AG04449 (cell line): ENCODE measurements at regions not wholly inside any gene's neighbourhood (a gene's known extent, or its start where the extent isn't known, plus 50 kb on each side); places are given as distances from the start of the nearest gene placed in this dataset.
A peak's percentile ranks its signal among the peaks of the same experiment; 100 is the strongest.

ENCODE experiments used
- CTCF ChIA-PET: fragments of 350-600 bp; formaldehyde crosslinking; extraction: SDS; loops from one replicate; lab custom pipeline; 2021; ENCODE audit warnings: antibody characterized with exemption; lab: Yijun Ruan, JAX
- POLR2A ChIA-PET: fragments of 400-600, 350-600 bp; formaldehyde crosslinking; extraction: SDS; loops from one replicate; lab custom pipeline; 2020; ENCODE audit warnings: antibody characterized with exemption, inconsistent platforms; lab: Yijun Ruan, JAX
- DNase-seq: peaks from one replicate; pipeline ENCODE4 v3.0.0-alpha.2; 2010; ENCODE audit warnings: low read depth, low spot score
- H3K4me3 ChIP-seq: 2 replicates; pipeline ENCODE4 v1.5.1; 2011; ENCODE audit warnings: low read depth, mild to moderate bottlenecking, control low read depth, low read length
- CTCF ChIP-seq: IDR thresholded peaks from one replicate; pipeline ENCODE4 v1.5.1; 2011; ENCODE audit warnings: mild to moderate bottlenecking, moderate library complexity, low read length, control low read depth, inconsistent platforms; ENCODE audit not compliant: insufficient read depth; ENCODE audit errors: missing control alignments

- POLR2A ChIA-PET: no interaction called here
- CTCF ChIA-PET: no interaction called here
- no peak overlapping the region for H3K4me3 ChIP-seq
- TF ChIP-seq CTCF: no peak
- DNase-seq: no peak
Measured at GRCh38 chr6:166019214-166019613, 148.4 kb downstream of the TBXT start.

GRCh38 chr6:166017032-166017635, 150.5 kb downstream of the TBXT start:
- no peak for DNase-seq
- no peak overlapping the region for H3K4me3 ChIP-seq
- TF ChIP-seq CTCF: no peak
- ChIA-PET CTCF (no interaction called here), POLR2A (no interaction called here)

GRCh38 chr6:166014966-166015365, 152.7 kb downstream of the TBXT start:
- CTCF ChIA-PET: no interaction called here
- POLR2A ChIA-PET: no interaction called here
- no peak for DNase-seq
- H3K4me3 ChIP-seq: no peak overlapping the region
- TF ChIP-seq CTCF: no peak

GRCh38 chr6:166010136-166010960, 157.3 kb downstream of the TBXT start:
- no peak for DNase-seq
- no peak overlapping the region for H3K4me3 ChIP-seq
- TF ChIP-seq CTCF: no peak
- ChIA-PET POLR2A (interaction anchor here (2.2 kb wide), 1 partner anchor 15 kb away, joined by 7 read pairs; no protein-coding TSS in a partner anchor), CTCF (interaction anchor here (3.4 kb wide), 1 partner anchor 120 kb away, joined by 9 read pairs; no protein-coding TSS in a partner anchor)

GRCh38 chr6:166009385-166010031, 158.1 kb downstream of the TBXT start:
- TF ChIP-seq CTCF: no peak
- ChIA-PET CTCF (interaction anchor here (3.4 kb wide), 2 partner anchors 24 to 119 kb away, joined by 7 to 9 read pairs; no protein-coding TSS in a partner anchor), POLR2A (interaction anchor here (2.2 kb wide), 1 partner anchor 16 kb away, joined by 7 read pairs; no protein-coding TSS in a partner anchor)
- DNase-seq: no peak
- peak overlapping the region; percentile 63; the same call in 1 of the 2 replicates for H3K4me3 ChIP-seq
